ENCODE measurements at regions not wholly inside any gene's neighbourhood (a gene's known extent, or its start where the extent isn't known, plus 50 kb on each side); places are given as distances from the start of the nearest gene placed in this dataset.

GRCh38 chr10:130404476-130405055 lies 268.4 kb downstream of the GLRX3 start:
- DNase-seq = no peak

GRCh38 chr10:130407052-130407451 lies 270.9 kb downstream of the GLRX3 start:
- DNase-seq = no peak

GRCh38 chr10:130409331-130409730 lies 273.1 kb downstream of the GLRX3 start:
- DNase-seq = no peak

- no peak for DNase-seq
Observed at GRCh38 chr10:130409931-130410330, 273.7 kb downstream of the GLRX3 start.

- no peak for DNase-seq
Observed at GRCh38 chr10:130411496-130412085, 275.4 kb downstream of the GLRX3 start.

GRCh38 chr10:130412317-130412716 lies 276.1 kb downstream of the GLRX3 start:
- DNase-seq = no peak

- DNase-seq = no peak
Observed at GRCh38 chr10:130416334-130417150, 280.4 kb downstream of the GLRX3 start.

- DNase-seq = no peak
Observed at GRCh38 chr10:130418731-130419130, 282.5 kb downstream of the GLRX3 start.

- no peak for DNase-seq
Observed at GRCh38 chr10:130421909-130422308, 285.7 kb downstream of the GLRX3 start.

DNA sequence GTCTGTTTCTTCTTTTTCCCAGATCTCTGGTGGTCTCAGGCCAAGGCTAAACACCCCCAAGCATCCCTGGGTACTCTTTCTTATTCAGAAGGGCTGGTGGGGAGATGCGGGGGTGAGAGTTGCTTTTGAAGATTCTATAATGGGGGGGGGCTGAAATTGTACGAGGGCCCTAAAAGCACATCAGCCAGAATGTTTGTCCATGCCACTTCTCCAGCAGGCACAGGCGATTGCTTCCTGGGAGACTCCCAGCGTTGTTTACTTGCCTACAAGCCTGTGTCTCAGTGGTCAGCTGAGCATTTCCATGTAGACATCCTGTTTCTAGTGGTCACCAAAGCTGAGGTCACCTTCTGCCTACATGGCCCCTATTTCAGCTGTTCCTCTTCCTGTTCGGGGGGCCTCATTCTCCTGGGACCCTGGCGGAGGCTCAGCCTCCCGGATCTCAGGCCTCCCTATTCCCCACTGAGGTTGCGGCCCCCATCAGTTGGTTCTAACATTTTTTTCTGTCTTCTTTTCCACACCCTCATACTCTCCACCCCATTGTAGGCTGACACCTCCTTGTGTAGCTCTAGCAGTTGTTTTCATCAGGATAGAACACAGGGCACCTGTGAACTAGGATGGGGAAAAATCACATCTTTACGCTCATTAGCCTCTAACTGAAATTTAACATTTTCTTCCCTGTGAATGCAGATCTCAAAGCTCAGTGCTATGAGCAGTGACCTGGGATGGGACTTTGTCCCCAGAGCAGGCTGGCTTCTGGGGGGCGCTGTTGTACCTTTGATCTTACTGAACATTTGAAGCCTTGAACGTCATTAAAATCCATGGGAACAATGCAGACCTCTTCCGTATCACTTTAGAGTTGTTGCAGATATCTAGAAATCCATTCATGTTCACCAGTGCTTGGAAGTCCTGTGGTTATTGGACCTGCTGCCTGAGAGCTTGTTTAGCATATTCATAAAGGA lies 286.5 kb downstream of the GLRX3 start:
- DNase-seq = no peak

DNA sequence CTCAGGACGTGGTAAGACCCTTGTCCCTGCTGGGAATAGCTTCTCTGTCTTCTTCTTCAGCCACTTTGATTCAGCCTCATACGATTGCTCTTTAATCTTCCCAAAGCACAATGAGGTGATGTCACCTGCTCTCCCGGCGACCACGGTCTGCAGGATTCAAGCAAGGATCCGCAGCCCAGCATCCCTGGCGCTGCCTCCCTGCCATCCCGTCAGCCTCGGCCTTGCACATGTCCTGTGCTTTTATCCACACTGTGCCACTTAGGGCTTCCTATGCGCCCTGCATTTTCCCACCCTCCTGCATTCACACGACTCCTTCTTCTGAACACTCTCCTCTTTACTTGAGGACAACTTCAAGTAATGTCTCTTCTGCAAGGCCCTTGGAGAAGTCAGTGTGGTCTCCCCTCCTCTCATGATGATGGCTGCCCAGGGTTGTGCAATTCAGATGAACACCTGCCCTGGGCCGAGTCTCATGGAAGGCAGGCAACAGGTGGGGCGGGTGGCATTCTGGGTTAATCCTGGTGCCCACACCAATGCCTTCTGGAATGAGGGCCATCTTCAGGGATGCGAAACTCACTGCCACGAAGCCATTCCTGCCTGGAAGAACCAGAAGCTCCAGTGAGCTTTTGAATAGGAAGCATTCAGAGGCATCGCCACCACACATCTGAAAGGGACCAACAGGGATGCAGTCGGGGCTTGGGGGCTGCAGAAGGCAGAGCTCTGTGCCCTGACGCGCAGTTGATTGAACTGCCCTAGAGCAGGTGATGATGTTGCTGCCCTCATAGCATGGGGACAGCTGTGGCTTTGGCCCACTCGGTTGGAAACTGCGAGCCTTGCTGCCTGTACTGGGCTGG lies 287.5 kb downstream of the GLRX3 start:
- DNase-seq = no peak

DNA sequence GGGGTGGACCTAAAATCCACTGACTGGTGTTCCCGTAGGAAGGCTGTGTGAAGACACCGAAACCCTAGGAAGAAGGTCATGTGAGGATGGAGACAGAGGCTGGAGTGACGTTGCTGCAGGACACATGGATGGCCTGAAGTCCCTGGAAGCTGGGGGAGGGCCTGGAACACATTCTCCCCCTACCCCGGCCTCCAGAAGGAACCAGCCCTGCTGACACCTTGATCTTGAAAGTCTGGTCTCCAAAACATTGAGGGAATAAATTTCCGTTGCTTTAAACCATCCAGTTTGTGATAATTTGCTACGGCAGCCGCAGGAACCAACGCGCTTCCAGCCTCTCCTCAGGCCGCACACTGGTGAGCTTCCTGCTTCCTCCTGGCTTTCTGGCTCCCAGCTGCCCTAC lies 288.2 kb downstream of the GLRX3 start:
- no peak for DNase-seq

DNA sequence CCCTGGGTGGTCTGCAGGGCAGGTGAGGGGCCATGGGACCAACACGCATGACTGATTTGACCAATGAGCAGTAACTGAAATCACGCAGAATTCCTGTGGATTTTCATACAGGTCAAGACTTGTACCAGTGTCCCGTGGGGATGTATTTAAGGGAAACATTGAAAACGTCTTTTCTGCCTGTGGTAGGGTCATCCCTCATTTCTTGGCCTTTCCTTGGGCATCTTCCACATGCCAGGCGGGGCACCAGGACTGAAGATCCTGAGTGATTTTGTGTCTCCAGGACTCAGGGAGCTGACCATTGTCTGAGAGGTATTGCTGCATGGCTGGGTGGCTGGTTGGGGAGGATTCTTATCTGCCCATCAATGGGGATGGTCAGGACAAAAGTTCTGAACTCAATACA lies 289.0 kb downstream of the GLRX3 start:
- DNase-seq = no peak

- no peak for DNase-seq
Observed at GRCh38 chr10:130425881-130426435, 289.8 kb downstream of the GLRX3 start.

GRCh38 chr10:130427216-130427722 lies 291.1 kb downstream of the GLRX3 start:
- DNase-seq = no peak

DNA sequence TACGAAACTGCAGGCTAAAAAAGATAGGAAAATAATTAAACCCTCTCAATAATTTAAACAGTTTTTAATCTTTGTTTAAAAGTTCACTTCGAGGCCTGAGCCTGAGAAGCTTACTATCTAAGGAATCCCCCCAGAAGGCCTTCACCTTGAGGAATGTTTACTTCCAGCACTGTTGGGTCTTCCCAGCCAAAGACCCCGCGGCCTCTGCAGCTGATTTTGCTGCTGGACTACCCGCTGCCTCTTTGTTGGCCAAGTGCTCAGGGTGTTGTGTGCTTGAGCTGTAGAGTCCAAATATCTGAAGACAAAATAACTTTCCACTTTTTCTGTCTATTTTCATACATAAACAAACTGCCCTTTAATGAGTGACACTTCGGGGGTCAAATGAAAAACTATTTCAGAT lies 292.7 kb downstream of the GLRX3 start:
- DNase-seq = no peak

DNA sequence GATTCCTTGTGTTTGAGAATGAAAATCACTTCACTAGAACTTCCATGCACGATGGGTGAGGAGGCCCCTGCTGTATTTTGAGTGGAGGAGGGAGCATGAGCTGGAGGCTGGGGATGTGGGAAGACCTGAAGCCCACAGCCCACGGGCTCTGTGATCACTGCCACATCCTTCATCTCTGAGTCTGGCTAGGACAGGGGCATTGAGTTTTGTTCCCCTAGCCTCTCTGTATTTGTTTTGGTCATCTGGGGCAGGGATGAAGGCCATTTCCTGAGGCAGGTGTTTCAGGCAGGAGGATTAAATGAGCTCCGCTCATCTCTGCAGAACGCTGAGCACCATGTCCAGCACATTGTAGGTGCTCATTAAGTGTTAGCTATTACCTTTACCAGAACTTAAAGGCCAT lies 293.6 kb downstream of the GLRX3 start:
- DNase-seq = no peak

- no peak for DNase-seq
Observed at GRCh38 chr10:130430291-130430690, 294.1 kb downstream of the GLRX3 start.

DNA sequence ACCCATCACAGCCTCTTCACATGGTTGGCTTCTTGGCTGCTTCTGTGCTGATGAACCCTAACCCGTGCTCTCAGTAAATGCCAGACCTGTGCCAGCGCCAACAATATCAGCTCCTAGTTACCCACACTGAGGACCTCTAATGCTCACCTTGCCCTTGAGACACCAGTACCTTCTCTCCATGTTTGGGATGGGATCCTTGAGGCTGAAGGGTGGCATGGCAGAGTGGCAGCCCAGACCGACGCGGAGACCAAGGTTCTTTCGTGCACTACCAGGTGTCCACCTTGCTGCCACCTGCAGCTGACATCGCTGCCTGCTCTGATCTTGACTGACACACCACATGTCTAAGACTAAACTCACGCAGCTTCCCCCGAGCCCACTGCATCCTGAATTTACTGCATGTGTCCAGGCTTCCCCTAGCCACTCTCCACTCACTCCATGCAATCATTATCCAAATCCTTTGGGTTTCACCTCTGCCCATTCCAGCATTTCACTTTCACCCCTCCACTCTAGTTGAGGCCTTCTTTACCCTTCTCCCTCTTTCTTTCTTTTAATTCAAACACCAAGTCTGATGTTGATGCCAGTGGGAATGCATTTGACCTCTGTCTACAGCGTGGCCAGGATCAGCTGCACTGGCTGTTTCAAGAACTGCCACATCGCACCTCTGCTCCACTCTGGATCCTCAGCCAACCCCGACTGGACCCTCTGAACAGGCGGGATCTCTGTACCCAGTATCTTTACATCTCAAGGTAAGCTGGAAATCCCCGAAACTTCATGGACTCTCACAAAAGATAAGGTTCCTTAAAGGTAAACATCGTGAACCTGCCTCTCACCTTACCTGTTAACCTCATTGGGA lies 294.9 kb downstream of the GLRX3 start:
- DNase-seq = no peak

DNA sequence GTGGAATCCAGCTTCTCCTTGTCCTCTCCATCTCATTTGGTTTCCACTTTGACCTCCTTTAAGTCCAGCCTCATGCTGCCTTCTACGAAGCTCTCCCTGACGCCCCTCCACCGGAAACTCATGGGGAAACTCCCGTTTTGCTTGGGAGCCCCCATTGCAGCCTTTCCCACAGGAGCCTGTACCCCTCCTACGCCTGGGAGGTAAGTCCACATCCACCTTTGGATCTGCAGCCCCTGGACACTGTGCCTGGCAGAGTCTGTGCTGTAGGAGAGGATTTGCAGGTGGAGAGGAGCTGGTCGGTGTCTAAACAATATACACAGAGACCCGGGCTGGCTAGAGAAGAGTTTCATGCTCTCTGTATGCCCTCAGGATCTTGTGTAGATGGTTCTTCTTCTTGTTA lies 296.1 kb downstream of the GLRX3 start:
- DNase-seq = no peak

- DNase-seq = no peak
Observed at GRCh38 chr10:130432850-130433249, 296.7 kb downstream of the GLRX3 start.
